PC-9 (cell line): ENCODE measurements at regions not wholly inside any gene's neighbourhood (a gene's known extent, or its start where the extent isn't known, plus 50 kb on each side); places are given as distances from the start of the nearest gene placed in this dataset.

Experiments used
- BruUV-seq: library from RNA; stranded (reverse); fragments of 400-500 nt; replicated peaks from 2 replicates; lab custom pipeline; 2021; lab: Mats Ljungman, UMichigan
- CTCF ChIA-PET: fragments of 300-600 bp; sonication (Branson Sonifier 250); formaldehyde crosslinking; loops from one replicate; lab custom pipeline; 2022; ENCODE audit warnings: antibody characterized with exemption; lab: Charles Lee
- POLR2A ChIA-PET: fragments of 300-600 bp; sonication (Branson Sonifier 250); formaldehyde crosslinking; loops from one replicate; lab custom pipeline; 2022; ENCODE audit warnings: antibody characterized with exemption; ENCODE audit not compliant: unreplicated experiment; lab: Charles Lee
- DNase-seq, 2 experiments: peaks; one replicate each; pipeline versions ENCODE4 v3.0.0 to v3.0.0-alpha.2; 2015 to 2022; ENCODE audit warnings: mixed read lengths in 1 of 2
- H2AFZ ChIP-seq: fragments of 200-600 bp; sonication (generic); 2 replicates; pipeline ENCODE4 v1.8.1; 2017; ENCODE audit warnings: antibody characterized with exemption
- H3F3A ChIP-seq: fragments of 200-600 bp; sonication (generic); 2 replicates; pipeline ENCODE4 v1.8.1; 2017; ENCODE audit warnings: antibody characterized with exemption, mild to moderate bottlenecking, low read depth; ENCODE audit not compliant: insufficient read depth
- H3K27ac ChIP-seq: fragments of 200-600 bp; sonication (generic); 2 replicates; pipeline ENCODE4 v1.6.1; 2016; ENCODE audit warnings: mixed run types
- H3K27me3 ChIP-seq: fragments of 200-600 bp; sonication (generic); 2 replicates; pipeline ENCODE4 v1.6.1; 2016; ENCODE audit warnings: low read depth, mixed run types; ENCODE audit not compliant: insufficient read depth
- H3K36me3 ChIP-seq: fragments of 200-600 bp; sonication (generic); 2 replicates; pipeline ENCODE4 v1.6.1; 2016; ENCODE audit warnings: low read depth, mixed run types
- H3K4me1 ChIP-seq: fragments of 200-600 bp; sonication (generic); replicated peaks from 2 replicates; pipeline ENCODE4 v1.6.1; 2016; ENCODE audit warnings: mixed run types; ENCODE audit not compliant: insufficient read depth
- H3K4me2 ChIP-seq: fragments of 200-600 bp; sonication (generic); 2 replicates; pipeline ENCODE4 v1.6.1; 2017; ENCODE audit warnings: mixed run types
- H3K4me3 ChIP-seq: fragments of 200-600 bp; sonication (generic); 2 replicates; pipeline ENCODE4 v1.6.1; 2016; ENCODE audit warnings: mixed run types
- H3K79me2 ChIP-seq: fragments of 200-600 bp; sonication (generic); 2 replicates; pipeline ENCODE4 v1.6.1; 2017; ENCODE audit warnings: low read depth, mixed run types
- H3K9me2 ChIP-seq: fragments of 200-600 bp; sonication (generic); 2 replicates; pipeline ENCODE4 v1.8.1; 2017; ENCODE audit warnings: mild to moderate bottlenecking; ENCODE audit not compliant: insufficient read depth
- H3K9me3 ChIP-seq: fragments of 200-600 bp; sonication (generic); 2 replicates; pipeline ENCODE4 v1.8.1; 2016; ENCODE audit warnings: low read depth; ENCODE audit not compliant: insufficient read depth
- H4K20me1 ChIP-seq: fragments of 200-600 bp; sonication (generic); 2 replicates; pipeline ENCODE4 v1.8.1; 2017; ENCODE audit not compliant: insufficient read depth
- EZH2 ChIP-seq: fragments of 200-600 bp; sonication (generic); IDR thresholded peaks from 2 replicates; pipeline ENCODE4 v1.8.0; 2017; ENCODE audit warnings: antibody characterized with exemption, low read depth
- intact Hi-C: fragments of 100-400 bp; cut with micrococcal nuclease; formaldehyde crosslinking; loops from one replicate; pipeline ENCODE4 v1.10.0; 2022; ENCODE audit not compliant: unreplicated experiment
- TF ChIP-seq, protein P1 (sequence below): fragments of 200-600 bp; sonication (generic); conservative IDR thresholded peaks from 2 replicates; pipeline ENCODE4 v1.6.1; 2017; ENCODE audit warnings: mixed run types, antibody characterized with exemption, mild to moderate bottlenecking, moderate library complexity

DNA sequence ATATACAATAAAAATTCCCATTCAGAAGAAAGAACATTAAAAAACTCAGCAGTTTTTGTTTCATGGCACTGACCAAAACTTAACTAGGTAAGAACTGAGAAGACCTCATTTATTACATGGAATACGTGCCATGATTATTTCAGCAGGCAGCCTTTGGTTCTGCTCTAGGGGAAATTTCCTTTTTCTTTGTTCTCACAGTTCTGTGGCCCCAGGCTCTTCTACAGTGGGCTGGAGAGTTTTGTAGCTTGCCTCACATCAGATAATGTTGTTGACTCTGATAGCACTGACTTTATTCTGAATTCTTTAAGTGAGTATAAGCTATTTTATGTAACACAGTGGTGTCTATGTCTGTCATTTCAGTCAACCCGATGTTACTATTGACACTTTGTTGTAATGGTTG lies 844.3 kb downstream of the TBC1D32 start:
- ChIA-PET POLR2A (no interaction called here), CTCF (no interaction called here)
- Histone ChIP-seq H3K9me2 (no peaks in the 10 kb centered on the region), H3K27me3 (no peaks in the 10 kb centered on the region), H3K27ac (no peak overlapping the region), H2AFZ (no peak overlapping the region), H3F3A (no peaks in the 10 kb centered on the region), H4K20me1 (no peaks in the 10 kb centered on the region), H3K4me1 (no peaks in the 10 kb centered on the region), H3K79me2 (no peaks in the 10 kb centered on the region), H3K36me3 (no peaks in the 10 kb centered on the region), H3K9me3 (no peaks in the 10 kb centered on the region), H3K4me2 (no peak overlapping the region), H3K4me3 (no peak overlapping the region)
- no TSS peak for BruUV-seq
- TF ChIP-seq, protein P1, sequence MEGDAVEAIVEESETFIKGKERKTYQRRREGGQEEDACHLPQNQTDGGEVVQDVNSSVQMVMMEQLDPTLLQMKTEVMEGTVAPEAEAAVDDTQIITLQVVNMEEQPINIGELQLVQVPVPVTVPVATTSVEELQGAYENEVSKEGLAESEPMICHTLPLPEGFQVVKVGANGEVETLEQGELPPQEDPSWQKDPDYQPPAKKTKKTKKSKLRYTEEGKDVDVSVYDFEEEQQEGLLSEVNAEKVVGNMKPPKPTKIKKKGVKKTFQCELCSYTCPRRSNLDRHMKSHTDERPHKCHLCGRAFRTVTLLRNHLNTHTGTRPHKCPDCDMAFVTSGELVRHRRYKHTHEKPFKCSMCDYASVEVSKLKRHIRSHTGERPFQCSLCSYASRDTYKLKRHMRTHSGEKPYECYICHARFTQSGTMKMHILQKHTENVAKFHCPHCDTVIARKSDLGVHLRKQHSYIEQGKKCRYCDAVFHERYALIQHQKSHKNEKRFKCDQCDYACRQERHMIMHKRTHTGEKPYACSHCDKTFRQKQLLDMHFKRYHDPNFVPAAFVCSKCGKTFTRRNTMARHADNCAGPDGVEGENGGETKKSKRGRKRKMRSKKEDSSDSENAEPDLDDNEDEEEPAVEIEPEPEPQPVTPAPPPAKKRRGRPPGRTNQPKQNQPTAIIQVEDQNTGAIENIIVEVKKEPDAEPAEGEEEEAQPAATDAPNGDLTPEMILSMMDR: no peak
- TF ChIP-seq EZH2: no peak
- no peak for DNase-seq
- intact Hi-C loops: no loop called here

DNA sequence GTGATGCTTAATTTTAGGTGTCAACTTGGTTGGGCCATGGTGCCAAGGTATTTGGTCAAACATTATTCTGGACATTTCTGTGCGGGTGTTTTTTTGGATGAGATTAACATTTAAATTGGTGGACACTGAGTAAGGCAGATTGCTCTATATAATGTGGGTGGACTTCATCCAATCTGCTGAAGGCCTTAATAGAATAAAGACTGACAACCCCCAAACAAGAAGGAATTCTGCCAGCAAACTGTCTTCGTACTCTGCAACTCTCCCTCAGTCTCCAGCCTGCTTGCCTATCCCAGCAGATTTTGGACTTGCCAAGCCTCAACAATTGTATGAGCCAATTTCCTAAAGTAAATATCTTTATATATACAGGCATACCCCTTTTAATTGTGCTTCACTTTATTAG lies 850.1 kb downstream of the TBC1D32 start:
- no peak overlapping the region for H2AFZ ChIP-seq
- no peak overlapping the region for H3K4me3 ChIP-seq
- ChIA-PET POLR2A (no interaction called here), CTCF (no interaction called here)
- H3K4me1 ChIP-seq: no peaks in the 10 kb centered on the region
- H3K9me2 ChIP-seq: no peaks in the 10 kb centered on the region
- peaks cover 3% of the 10 kb centered on the region; the same call in 1 of the 2 replicates for H3K9me3 ChIP-seq
- no peaks in the 10 kb centered on the region for H3K79me2 ChIP-seq
- H4K20me1 ChIP-seq: no peaks in the 10 kb centered on the region
- H3K27me3 ChIP-seq: no peaks in the 10 kb centered on the region
- DNase-seq: no peak
- no peaks in the 10 kb centered on the region for H3F3A ChIP-seq
- TF ChIP-seq EZH2: no peak
- TF ChIP-seq, protein P1: no peak
- no peak overlapping the region for H3K27ac ChIP-seq
- no peak overlapping the region for H3K4me2 ChIP-seq
- H3K36me3 ChIP-seq: no peaks in the 10 kb centered on the region
- BruUV-seq: no TSS peak
- intact Hi-C loops: no loop called here

DNA sequence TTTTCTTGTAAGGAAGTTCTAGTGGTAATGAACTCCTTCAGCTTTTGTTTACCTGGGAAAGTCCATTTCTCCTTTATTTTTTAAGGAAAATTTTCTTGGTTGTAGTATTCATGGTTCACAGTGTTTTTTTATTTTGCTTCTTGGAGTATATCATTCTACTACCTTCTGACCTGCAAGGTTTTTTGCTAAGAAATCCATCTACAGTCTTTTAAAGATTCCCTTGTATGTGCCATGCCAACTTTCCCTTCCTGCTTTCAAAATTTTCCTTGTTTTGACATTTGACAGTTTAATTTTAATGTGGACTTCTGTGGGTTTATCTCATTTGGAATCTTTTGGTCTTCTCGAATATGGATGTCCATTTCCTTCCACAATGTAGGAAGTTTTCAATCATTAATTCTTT lies 855.6 kb downstream of the TBC1D32 start:
- H4K20me1 ChIP-seq: no peaks in the 10 kb centered on the region
- no peaks in the 10 kb centered on the region for H3K79me2 ChIP-seq
- DNase-seq: no peak
- no peak overlapping the region for H3K4me2 ChIP-seq
- H3K9me3 ChIP-seq: peaks cover 11% of the 10 kb centered on the region; the same call in 1 of the 2 replicates
- no peaks in the 10 kb centered on the region for H3K4me1 ChIP-seq
- no peak overlapping the region for H3K27ac ChIP-seq
- no TSS peak for BruUV-seq
- H3K9me2 ChIP-seq: no peaks in the 10 kb centered on the region; the same call in 1 of the 2 replicates
- intact Hi-C loops: no loop called here
- ChIA-PET POLR2A (no interaction called here), CTCF (no interaction called here)
- H2AFZ ChIP-seq: no peak overlapping the region
- no peaks in the 10 kb centered on the region for H3K27me3 ChIP-seq
- H3K36me3 ChIP-seq: no peaks in the 10 kb centered on the region
- TF ChIP-seq, protein P1: no peak
- TF ChIP-seq EZH2: no peak
- H3F3A ChIP-seq: no peaks in the 10 kb centered on the region
- no peak overlapping the region for H3K4me3 ChIP-seq
